DOHH2 (cell line): ENCODE measurements at regions not wholly inside any gene's neighbourhood (a gene's known extent, or its start where the extent isn't known, plus 50 kb on each side); places are given as distances from the start of the nearest gene placed in this dataset.

Experiments
- EZH2phosphoT487 ChIP-seq: fragments of 200-600 bp; sonication (generic); IDR thresholded peaks from 2 replicates; pipeline ENCODE4 v1.6.1; 2017; ENCODE audit warnings: borderline replicate concordance, mild to moderate bottlenecking, antibody characterized with exemption, low read length, moderate library complexity, mixed read lengths
- TF ChIP-seq, protein P1 (sequence below): fragments of 200-600 bp; sonication (generic); IDR thresholded peaks from one replicate; pipeline ENCODE4 v1.5.1; 2014; ENCODE audit warnings: antibody characterized with exemption, mild to moderate bottlenecking, low read depth, low read length; ENCODE audit not compliant: poor library complexity, severe bottlenecking

DNA sequence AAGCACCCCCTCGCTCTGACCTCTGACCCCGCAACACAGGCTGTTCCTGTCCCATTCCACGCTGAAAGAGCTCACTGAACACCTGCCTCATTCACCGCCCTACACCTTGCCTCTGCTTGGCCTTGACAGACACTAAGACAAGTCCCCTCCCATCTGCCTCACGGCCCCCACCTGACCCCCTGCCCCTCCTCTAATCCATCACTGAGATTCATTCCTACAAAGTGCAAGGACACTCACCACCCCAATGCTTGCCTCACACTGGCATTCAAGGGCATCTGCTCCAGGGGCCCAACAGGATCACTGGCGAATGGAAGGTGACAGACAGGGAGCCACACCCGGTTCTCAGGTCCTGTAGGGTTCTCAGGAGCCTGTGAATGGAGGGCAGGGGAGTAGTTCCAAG, 68.1 kb upstream of the NANOS1 start:
- TF ChIP-seq, protein P1, sequence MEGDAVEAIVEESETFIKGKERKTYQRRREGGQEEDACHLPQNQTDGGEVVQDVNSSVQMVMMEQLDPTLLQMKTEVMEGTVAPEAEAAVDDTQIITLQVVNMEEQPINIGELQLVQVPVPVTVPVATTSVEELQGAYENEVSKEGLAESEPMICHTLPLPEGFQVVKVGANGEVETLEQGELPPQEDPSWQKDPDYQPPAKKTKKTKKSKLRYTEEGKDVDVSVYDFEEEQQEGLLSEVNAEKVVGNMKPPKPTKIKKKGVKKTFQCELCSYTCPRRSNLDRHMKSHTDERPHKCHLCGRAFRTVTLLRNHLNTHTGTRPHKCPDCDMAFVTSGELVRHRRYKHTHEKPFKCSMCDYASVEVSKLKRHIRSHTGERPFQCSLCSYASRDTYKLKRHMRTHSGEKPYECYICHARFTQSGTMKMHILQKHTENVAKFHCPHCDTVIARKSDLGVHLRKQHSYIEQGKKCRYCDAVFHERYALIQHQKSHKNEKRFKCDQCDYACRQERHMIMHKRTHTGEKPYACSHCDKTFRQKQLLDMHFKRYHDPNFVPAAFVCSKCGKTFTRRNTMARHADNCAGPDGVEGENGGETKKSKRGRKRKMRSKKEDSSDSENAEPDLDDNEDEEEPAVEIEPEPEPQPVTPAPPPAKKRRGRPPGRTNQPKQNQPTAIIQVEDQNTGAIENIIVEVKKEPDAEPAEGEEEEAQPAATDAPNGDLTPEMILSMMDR = no peak
- TF ChIP-seq EZH2phosphoT487 = no peak
